ENCODE measurements at regions not wholly inside any gene's neighbourhood (a gene's known extent, or its start where the extent isn't known, plus 50 kb on each side); places are given as distances from the start of the nearest gene placed in this dataset.

GRCh38 chr19:29467824-29468401, 57.9 kb upstream of the VSTM2B start:
- Histone ChIP-seq H3K4me1 (replicated peaks in 1 of 2) (no peaks in the 10 kb centered on the region), H3K27ac (no peak overlapping the region), H3K4me3 (no peak overlapping the region)
- WGBS, 10 experiments: 1 to 88% (median 53%) methylated on average over 2 to 5 of the region's 5 CpGs
- ATAC-seq (replicated peaks in 6 of 8): peak in 2 of 8 experiments; percentile 13 to 23
- in situ Hi-C loops (cut with MboI; ENCODE audit: low pct_unique_long_range_greater_than_20kb in 2 of 9, low sequenced_read_pairs in 9 of 9, unreplicated experiment in 9 of 9): no loop called here

GRCh38 chr19:29475469-29475868, 50.3 kb upstream of the VSTM2B start:
- no peak for ATAC-seq (replicated peaks in 6 of 8)
- H3K27ac ChIP-seq: no peak overlapping the region
- H3K4me3 ChIP-seq: no peak overlapping the region
- no peaks in the 10 kb centered on the region for H3K4me1 ChIP-seq (replicated peaks in 1 of 2)
- WGBS, 10 experiments: 37 to 85% (median 55%) methylated on average over 1 to 11 of the region's 12 CpGs; no CpG with 5 or more reads in 1 of the 10 experiments
- in situ Hi-C loops (cut with MboI; ENCODE audit: low pct_unique_long_range_greater_than_20kb in 2 of 9, low sequenced_read_pairs in 9 of 9, unreplicated experiment in 9 of 9): loop anchor here in 1 of 9 experiments (25.0 kb wide), 1 partner anchor 188 kb away; no protein-coding TSS in a partner anchor

Measured in motor neuron (in vitro differentiated cells).